Endothelial cell of umbilical vein (primary cell): ENCODE measurements at regions not wholly inside any gene's neighbourhood (a gene's known extent, or its start where the extent isn't known, plus 50 kb on each side); places are given as distances from the start of the nearest gene placed in this dataset.

Experiments
- BruUV-seq: library from RNA; stranded (reverse); fragments of 400-500 nt; replicated peaks from 2 replicates; lab custom pipeline; 2021; lab: Mats Ljungman, UMichigan
- CTCF ChIA-PET: fragments of 300-600, 350-600 bp; sonication (Branson Sonifier 250); formaldehyde crosslinking; loops from one replicate; lab custom pipeline; 2021; ENCODE audit warnings: antibody characterized with exemption, inconsistent platforms; lab: Charles Lee
- POLR2A ChIA-PET: fragments of 300-600, 350-600 bp; sonication (Branson Sonifier 250); formaldehyde crosslinking; loops from one replicate; lab custom pipeline; 2021; ENCODE audit warnings: antibody characterized with exemption, inconsistent platforms; lab: Charles Lee
- DNase-seq: peaks from one replicate; pipeline ENCODE4 v3.0.0-alpha.2; 2011; ENCODE audit warnings: low read depth, low spot score
- FAIRE-seq: peaks from 2 replicates; lab custom pipeline; 2011; peaks lifted over from hg19 to GRCh38; lab: Jason Lieb, UNC
- H2AFZ ChIP-seq: 2 replicates; pipeline ENCODE4 v1.6.0; 2012; ENCODE audit warnings: low read depth, low read length, control low read depth, inconsistent platforms
- H3K27ac ChIP-seq: 2 replicates; pipeline ENCODE4 v1.5.1; 2011; ENCODE audit warnings: low read depth, mild to moderate bottlenecking, control low read depth, low read length, moderate library complexity; ENCODE audit not compliant: insufficient read depth
- H3K27me3 ChIP-seq, 2 experiments: 2 replicates each; pipeline versions ENCODE4 v1.6.0 to v1.6.1; 2011; ENCODE audit warnings: low read length in 2 of 2, mixed read lengths in 1 of 2; ENCODE audit not compliant: control insufficient read depth in 2 of 2, insufficient read depth in 2 of 2
- H3K36me3 ChIP-seq, 2 experiments: 2 replicates in 1 of 2; 3 replicates in 1 of 2; pipeline ENCODE4 v1.5.1; 2011; ENCODE audit warnings: low read length in 2 of 2, mild to moderate bottlenecking in 1 of 2, moderate library complexity in 1 of 2; ENCODE audit not compliant: control insufficient read depth in 2 of 2, insufficient read depth in 2 of 2; ENCODE audit errors: extremely low read depth in 1 of 2
- H3K4me1 ChIP-seq: 3 replicates; pipeline ENCODE4 v1.5.1; 2011; ENCODE audit warnings: mild to moderate bottlenecking, low read length; ENCODE audit not compliant: control insufficient read depth, insufficient read depth; ENCODE audit errors: extremely low read depth
- H3K4me2 ChIP-seq: 2 replicates; pipeline ENCODE4 v1.6.1; 2011; ENCODE audit warnings: low read length, control low read depth, mixed read lengths; ENCODE audit not compliant: insufficient read depth
- H3K4me3 ChIP-seq, 3 experiments: fragments of 200-600 bp in 1 of 3; sonication (generic), shearing (Covaris generic) in 1 of 3; replicated peaks in 1 of 3; 2 replicates each; pipeline ENCODE4 v1.5.1; 2011 to 2016; ENCODE audit warnings: control low read depth in 3 of 3, low read length in 3 of 3, mild to moderate bottlenecking in 2 of 3, inconsistent platforms in 1 of 3, low read depth in 1 of 3, moderate library complexity in 1 of 3; ENCODE audit not compliant: insufficient read depth in 1 of 3
- H3K79me2 ChIP-seq: 2 replicates; pipeline ENCODE4 v1.6.0; 2012; ENCODE audit warnings: low read length, inconsistent platforms; ENCODE audit not compliant: control insufficient read depth, insufficient read depth
- H3K9ac ChIP-seq: replicated peaks from 2 replicates; pipeline ENCODE3; 2011; ENCODE audit warnings: low read length, control low read depth; ENCODE audit not compliant: insufficient read depth; ENCODE audit errors: extremely low read depth
- H3K9me1 ChIP-seq: replicated peaks from 3 replicates; pipeline ENCODE4 v1.6.0; 2011; ENCODE audit warnings: mild to moderate bottlenecking, low read length; ENCODE audit not compliant: control insufficient read depth, insufficient read depth; ENCODE audit errors: extremely low read depth
- H3K9me3 ChIP-seq: replicated peaks from 2 replicates; pipeline ENCODE4 v1.5.1; 2012; ENCODE audit warnings: low read length, inconsistent platforms; ENCODE audit not compliant: control insufficient read depth, insufficient read depth
- H4K20me1 ChIP-seq: replicated peaks from 2 replicates; pipeline ENCODE3; 2011; ENCODE audit warnings: mild to moderate bottlenecking, low read length; ENCODE audit not compliant: control insufficient read depth, insufficient read depth; ENCODE audit errors: extremely low read depth
- EZH2 ChIP-seq: IDR thresholded peaks from 2 replicates; pipeline ENCODE4 v1.6.1; 2012; ENCODE audit warnings: borderline replicate concordance, low read depth, mild to moderate bottlenecking, moderate library complexity, low read length, inconsistent platforms; ENCODE audit not compliant: severe bottlenecking
- FOS ChIP-seq: IDR thresholded peaks from 2 replicates; pipeline ENCODE4 v1.6.1; 2011; ENCODE audit warnings: mild to moderate bottlenecking, low read length, moderate library complexity, borderline replicate concordance; ENCODE audit not compliant: insufficient read depth
- GATA2 ChIP-seq: IDR thresholded peaks from 2 replicates; pipeline ENCODE4 v1.7.0; 2011; ENCODE audit warnings: low read depth, mild to moderate bottlenecking, moderate library complexity, mixed read lengths, low read length; ENCODE audit not compliant: insufficient read length, insufficient read depth
- JUN ChIP-seq: IDR thresholded peaks from 2 replicates; pipeline ENCODE4 v1.6.1; 2011; ENCODE audit warnings: borderline replicate concordance, low read depth; ENCODE audit not compliant: insufficient read length, insufficient read depth
- MYC ChIP-seq: IDR thresholded peaks from one replicate; pipeline ENCODE4 v1.6.1; 2011; ENCODE audit warnings: mild to moderate bottlenecking, low read depth, low read length
- POLR2A ChIP-seq: IDR thresholded peaks from 2 replicates; pipeline ENCODE4 v1.6.1; 2012; ENCODE audit warnings: low read depth, mild to moderate bottlenecking, control low read depth, low read length
- POLR2AphosphoS5 ChIP-seq: IDR thresholded peaks from 2 replicates; pipeline ENCODE4 v1.6.1; 2012; ENCODE audit warnings: low read depth, mild to moderate bottlenecking, control low read depth, low read length, moderate library complexity; ENCODE audit not compliant: insufficient read depth
- dilution Hi-C: fragments of 300-500 bp; cut with MboI; formaldehyde crosslinking; loops from one replicate; pipeline ENCODE4 v1.15.0; 2019; ENCODE audit warnings: low sequenced_read_pairs; ENCODE audit not compliant: extremely low pct_ligation_motif_present
- intact Hi-C: fragments of 100-400 bp; cut with micrococcal nuclease; formaldehyde crosslinking; loops from one replicate; pipeline ENCODE4 v1.10.0; 2022
- TF ChIP-seq, protein P1 (sequence below): IDR thresholded peaks from 2 replicates; pipeline ENCODE4 v1.6.1; 2011; ENCODE audit not compliant: insufficient read depth, insufficient read length
- TF ChIP-seq, protein P2 (sequence below), 2 donors: IDR thresholded peaks; 1 replicate in 1 of 2; 2 replicates in 1 of 2; pipeline ENCODE4 v1.5.1; 2011; ENCODE audit warnings: low read length in 2 of 2, mild to moderate bottlenecking in 2 of 2, moderate library complexity in 2 of 2, control low read depth in 1 of 2, inconsistent platforms in 1 of 2, low read depth in 1 of 2; ENCODE audit not compliant: insufficient read depth in 1 of 2; ENCODE audit errors: extremely low read depth in 1 of 2

DNA sequence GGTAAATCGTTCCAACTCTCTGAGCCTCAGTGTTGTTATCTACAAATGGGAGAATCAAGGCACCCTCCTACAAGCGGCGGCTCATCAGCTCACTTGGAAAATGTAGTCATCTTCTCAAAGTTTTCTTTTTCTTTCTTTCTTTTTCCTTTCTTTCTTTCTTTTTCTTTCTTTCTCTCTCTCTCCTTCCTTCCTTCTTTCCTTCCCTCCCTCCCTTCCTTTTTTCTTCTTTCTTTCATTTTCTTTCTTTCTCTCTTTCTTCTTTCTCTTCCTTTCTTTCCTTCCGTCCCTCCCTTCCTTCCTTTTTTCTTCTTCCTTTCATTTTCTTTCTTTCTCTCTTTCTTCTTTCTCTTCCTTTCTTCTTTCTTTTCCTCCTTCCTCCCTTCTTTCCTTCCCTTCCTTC is 55.0 kb upstream of the TGM3 start:
- no peak overlapping the region for H3K4me3 ChIP-seq
- dilution Hi-C loops: no loop called here

More for the DNA sequence above, 55.0 kb upstream of the TGM3 start:
- BruUV-seq: no TSS peak
- H3K9me1 ChIP-seq: no peaks in the 10 kb centered on the region
- H3K27ac ChIP-seq: no peak overlapping the region
- no peaks in the 10 kb centered on the region for H3K36me3 ChIP-seq
- H3K4me2 ChIP-seq: no peak overlapping the region
- H3K9ac ChIP-seq: no peak overlapping the region
- intact Hi-C loops: no loop called here
- ChIA-PET CTCF (no interaction called here), POLR2A (no interaction called here)
- H3K27me3 ChIP-seq: peaks cover 3 to 4% of the 10 kb centered on the region in 2 experiments
- no peak for TF ChIP-seq EZH2
- TF ChIP-seq, protein P1, sequence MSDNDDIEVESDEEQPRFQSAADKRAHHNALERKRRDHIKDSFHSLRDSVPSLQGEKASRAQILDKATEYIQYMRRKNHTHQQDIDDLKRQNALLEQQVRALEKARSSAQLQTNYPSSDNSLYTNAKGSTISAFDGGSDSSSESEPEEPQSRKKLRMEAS: no peak
- TF ChIP-seq POLR2AphosphoS5: no peak
- no peak for TF ChIP-seq FOS
- TF ChIP-seq, protein P2, sequence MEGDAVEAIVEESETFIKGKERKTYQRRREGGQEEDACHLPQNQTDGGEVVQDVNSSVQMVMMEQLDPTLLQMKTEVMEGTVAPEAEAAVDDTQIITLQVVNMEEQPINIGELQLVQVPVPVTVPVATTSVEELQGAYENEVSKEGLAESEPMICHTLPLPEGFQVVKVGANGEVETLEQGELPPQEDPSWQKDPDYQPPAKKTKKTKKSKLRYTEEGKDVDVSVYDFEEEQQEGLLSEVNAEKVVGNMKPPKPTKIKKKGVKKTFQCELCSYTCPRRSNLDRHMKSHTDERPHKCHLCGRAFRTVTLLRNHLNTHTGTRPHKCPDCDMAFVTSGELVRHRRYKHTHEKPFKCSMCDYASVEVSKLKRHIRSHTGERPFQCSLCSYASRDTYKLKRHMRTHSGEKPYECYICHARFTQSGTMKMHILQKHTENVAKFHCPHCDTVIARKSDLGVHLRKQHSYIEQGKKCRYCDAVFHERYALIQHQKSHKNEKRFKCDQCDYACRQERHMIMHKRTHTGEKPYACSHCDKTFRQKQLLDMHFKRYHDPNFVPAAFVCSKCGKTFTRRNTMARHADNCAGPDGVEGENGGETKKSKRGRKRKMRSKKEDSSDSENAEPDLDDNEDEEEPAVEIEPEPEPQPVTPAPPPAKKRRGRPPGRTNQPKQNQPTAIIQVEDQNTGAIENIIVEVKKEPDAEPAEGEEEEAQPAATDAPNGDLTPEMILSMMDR (IDR thresholded peaks at IDR 0.05; ENCODE audit: extremely low read depth in 1 of 2, insufficient read depth in 1 of 2, low read depth in 1 of 2, low read length in 2 of 2): no peak
- no peak for TF ChIP-seq MYC
- no peak for TF ChIP-seq GATA2
- no peak for TF ChIP-seq JUN
- no peak for TF ChIP-seq POLR2A
- H4K20me1 ChIP-seq: no peaks in the 10 kb centered on the region
- H3K4me1 ChIP-seq: no peaks in the 10 kb centered on the region
- no peaks in the 10 kb centered on the region for H3K9me3 ChIP-seq
- no peaks in the 10 kb centered on the region for H3K79me2 ChIP-seq
- FAIRE-seq: no peak
- no peak for DNase-seq
- no peak overlapping the region for H2AFZ ChIP-seq
